ENCODE measurements at regions not wholly inside any gene's neighbourhood (a gene's known extent, or its start where the extent isn't known, plus 50 kb on each side); places are given as distances from the start of the nearest gene placed in this dataset.

GRCh38 chr2:228840113-228840742 lies 430.9 kb downstream of the PID1 start:
- Histone ChIP-seq H3F3A (ENCODE audit: insufficient read depth) (no peaks in the 10 kb centered on the region), H2AFZ (no peak overlapping the region), H3K9ac (no peak overlapping the region), H3K27me3 (replicated peaks; ENCODE audit: insufficient read depth) (no peaks in the 10 kb centered on the region), H4K20me1 (ENCODE audit: insufficient read depth) (no peaks in the 10 kb centered on the region), H3K4me1 (ENCODE audit: insufficient read depth) (no peaks in the 10 kb centered on the region), H3K27ac (no peak overlapping the region), H3K79me2 (ENCODE audit: insufficient read depth) (no peaks in the 10 kb centered on the region), H3K36me3 (ENCODE audit: low read depth) (no peaks in the 10 kb centered on the region), H3K9me3 (ENCODE audit: low read depth) (no peaks in the 10 kb centered on the region), H3K4me2 (ENCODE audit: unreplicated experiment) (no peak overlapping the region), H3K4me3 (no peak overlapping the region), H3K9me2 (ENCODE audit: insufficient read depth) (no peaks in the 10 kb centered on the region)
- in situ Hi-C loops (cut with MboI), result no loop called here
- no peak for DNase-seq
- WGBS, 2 experiments (ENCODE audit: low coverage in 1 of 2, low lambda C conversion rate in 2 of 2, missing lambda C conversion rate in 2 of 2), result 77% methylated on average over 6 of the region's 6 CpGs
- TF ChIP-seq EZH2phosphoT487 (IDR thresholded peaks at IDR 0.05; ENCODE audit: insufficient read depth, low read depth) (no peak), EZH2 (IDR thresholded peaks at IDR 0.05; ENCODE audit: insufficient read depth, poor library complexity, severe bottlenecking) (no peak)

- in situ Hi-C loops (cut with MboI), result no loop called here
- WGBS, 2 experiments (ENCODE audit: low coverage in 1 of 2, low lambda C conversion rate in 2 of 2, missing lambda C conversion rate in 2 of 2), result 6 to 9% methylated on average over 3 of the region's 3 CpGs
Measured at GRCh38 chr2:228839421-228839876, 431.6 kb downstream of the PID1 start.

GRCh38 chr2:228838819-228839218 lies 432.3 kb downstream of the PID1 start:
- Histone ChIP-seq H3K27me3 (replicated peaks; ENCODE audit: insufficient read depth) (no peaks in the 10 kb centered on the region), H3K4me3 (no peak overlapping the region), H4K20me1 (ENCODE audit: insufficient read depth) (no peaks in the 10 kb centered on the region), H3K9me2 (ENCODE audit: insufficient read depth) (no peaks in the 10 kb centered on the region), H3K4me2 (ENCODE audit: unreplicated experiment) (no peak overlapping the region), H3K9ac (no peak overlapping the region), H3K9me3 (ENCODE audit: low read depth) (no peaks in the 10 kb centered on the region), H2AFZ (no peak overlapping the region), H3K4me1 (ENCODE audit: insufficient read depth) (no peaks in the 10 kb centered on the region), H3F3A (ENCODE audit: insufficient read depth) (no peaks in the 10 kb centered on the region), H3K27ac (no peak overlapping the region), H3K36me3 (ENCODE audit: low read depth) (no peaks in the 10 kb centered on the region), H3K79me2 (ENCODE audit: insufficient read depth) (no peaks in the 10 kb centered on the region)
- 87 to 90% methylated on average over 4 of the region's 4 CpGs for WGBS, 2 experiments (ENCODE audit: low coverage in 1 of 2, low lambda C conversion rate in 2 of 2, missing lambda C conversion rate in 2 of 2)
- in situ Hi-C loops (cut with MboI), result no loop called here
- TF ChIP-seq EZH2 (IDR thresholded peaks at IDR 0.05; ENCODE audit: insufficient read depth, poor library complexity, severe bottlenecking) (no peak), EZH2phosphoT487 (IDR thresholded peaks at IDR 0.05; ENCODE audit: insufficient read depth, low read depth) (no peak)
- no peak for DNase-seq

More at GRCh38 chr2:228839421-228839876, 431.6 kb downstream of the PID1 start:
- H3K4me3 ChIP-seq, result no peak overlapping the region
- H3F3A ChIP-seq (ENCODE audit: insufficient read depth), result no peaks in the 10 kb centered on the region
- no peak overlapping the region for H3K9ac ChIP-seq
- no peak overlapping the region for H3K27ac ChIP-seq
- H3K9me2 ChIP-seq (ENCODE audit: insufficient read depth), result no peaks in the 10 kb centered on the region
- H4K20me1 ChIP-seq (ENCODE audit: insufficient read depth), result no peaks in the 10 kb centered on the region
- no peaks in the 10 kb centered on the region for H3K4me1 ChIP-seq (ENCODE audit: insufficient read depth)
- H3K4me2 ChIP-seq (ENCODE audit: unreplicated experiment), result no peak overlapping the region
- TF ChIP-seq EZH2phosphoT487 (IDR thresholded peaks at IDR 0.05; ENCODE audit: insufficient read depth, low read depth), result no peak
- no peak for TF ChIP-seq EZH2 (IDR thresholded peaks at IDR 0.05; ENCODE audit: insufficient read depth, poor library complexity, severe bottlenecking)
- H3K27me3 ChIP-seq (replicated peaks; ENCODE audit: insufficient read depth), result no peaks in the 10 kb centered on the region
- no peak overlapping the region for H2AFZ ChIP-seq
- DNase-seq, result no peak
- H3K36me3 ChIP-seq (ENCODE audit: low read depth), result no peaks in the 10 kb centered on the region
- no peaks in the 10 kb centered on the region for H3K9me3 ChIP-seq (ENCODE audit: low read depth)
- H3K79me2 ChIP-seq (ENCODE audit: insufficient read depth), result no peaks in the 10 kb centered on the region

GRCh38 chr2:228828397-228828796 lies 442.7 kb downstream of the PID1 start:
- in situ Hi-C loops (cut with MboI), result no loop called here

More at GRCh38 chr2:228828397-228828796, 442.7 kb downstream of the PID1 start:
- Histone ChIP-seq H3K9ac (no peak overlapping the region), H3K4me1 (ENCODE audit: insufficient read depth) (peaks cover 11% of the 10 kb centered on the region), H3K9me2 (ENCODE audit: insufficient read depth) (no peaks in the 10 kb centered on the region), H3K79me2 (ENCODE audit: insufficient read depth) (no peaks in the 10 kb centered on the region), H3K9me3 (ENCODE audit: low read depth) (no peaks in the 10 kb centered on the region), H3K4me2 (ENCODE audit: unreplicated experiment) (no peak overlapping the region), H3K27me3 (replicated peaks; ENCODE audit: insufficient read depth) (no peaks in the 10 kb centered on the region), H3F3A (ENCODE audit: insufficient read depth) (peaks cover 12% of the 10 kb centered on the region; the same call in 1 of the 2 replicates), H3K36me3 (ENCODE audit: low read depth) (no peaks in the 10 kb centered on the region), H3K27ac (no peak overlapping the region), H3K4me3 (no peak overlapping the region), H4K20me1 (ENCODE audit: insufficient read depth) (no peaks in the 10 kb centered on the region), H2AFZ (no peak overlapping the region)
- 74 to 91% methylated on average over 2 of the region's 2 CpGs for WGBS, 2 experiments (ENCODE audit: low coverage in 1 of 2, low lambda C conversion rate in 2 of 2, missing lambda C conversion rate in 2 of 2)
- no peak for TF ChIP-seq EZH2phosphoT487 (IDR thresholded peaks at IDR 0.05; ENCODE audit: insufficient read depth, low read depth)
- TF ChIP-seq EZH2 (IDR thresholded peaks at IDR 0.05; ENCODE audit: insufficient read depth, poor library complexity, severe bottlenecking), result no peak
- no peak for DNase-seq
